ENCODE measurements at regions not wholly inside any gene's neighbourhood (a gene's known extent, or its start where the extent isn't known, plus 50 kb on each side); places are given as distances from the start of the nearest gene placed in this dataset.

- TF ChIP-seq CTCF (IDR thresholded peaks at IDR 0.05) (no peak), EZH2 (IDR thresholded peaks at IDR 0.05) (no peak), EZH2phosphoT487 (IDR thresholded peaks at IDR 0.05) (no peak)
Observed at GRCh38 chr2:2919026-2919425, 458.6 kb downstream of the EIPR1 start.
